NCI-H524 treated with DMSO at 0.1 percent for 48 hours (cell line): ENCODE measurements at regions not wholly inside any gene's neighbourhood (a gene's known extent, or its start where the extent isn't known, plus 50 kb on each side); places are given as distances from the start of the nearest gene placed in this dataset.
A peak's percentile ranks its signal among the peaks of the same experiment; 100 is the strongest.

Experiments
- DNase-seq: peaks from one replicate; lab custom pipeline; 2025; lab: John Stamatoyannopoulos, UW

DNA sequence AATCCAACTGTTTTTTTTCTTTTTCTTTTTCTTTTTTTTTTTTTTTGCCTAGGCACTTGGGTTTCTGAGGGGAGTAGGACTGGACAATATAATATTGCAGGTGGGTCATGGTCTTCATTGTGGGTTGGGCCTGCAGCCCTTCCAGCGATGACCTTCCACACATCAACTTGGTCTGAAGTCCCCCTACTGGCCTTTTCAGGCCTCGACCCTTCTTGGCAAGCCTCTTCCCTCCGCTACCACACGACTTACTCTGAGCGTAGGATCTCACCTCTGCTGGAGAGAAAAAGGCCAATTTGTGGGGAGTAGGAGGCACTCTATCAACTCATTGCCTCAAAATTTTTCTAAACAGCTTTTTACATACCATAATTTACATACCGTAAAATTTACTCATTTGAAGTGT is 51.1 kb upstream of the GRIK3 start:
- DNase-seq: no peak

DNA sequence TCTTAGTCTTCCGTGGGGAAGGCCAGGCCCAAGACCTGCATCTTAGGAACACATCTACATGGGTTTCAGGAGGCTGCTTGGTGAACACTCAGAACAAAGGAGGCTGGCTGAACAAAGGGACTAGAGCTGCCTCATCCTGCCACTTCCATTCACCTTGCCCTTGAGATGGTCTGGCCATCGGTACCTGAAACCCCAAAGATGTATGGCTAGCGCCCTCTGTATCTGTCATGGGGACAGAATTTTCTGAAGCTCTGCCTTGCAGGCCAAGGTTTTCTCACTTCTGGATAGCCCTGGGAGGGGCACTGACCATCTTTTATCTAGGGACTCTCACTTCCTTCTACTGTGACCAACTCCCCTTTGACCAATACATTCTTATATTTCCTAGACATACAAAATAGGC is 55.4 kb upstream of the GRIK3 start:
- DNase-seq: no peak

DNA sequence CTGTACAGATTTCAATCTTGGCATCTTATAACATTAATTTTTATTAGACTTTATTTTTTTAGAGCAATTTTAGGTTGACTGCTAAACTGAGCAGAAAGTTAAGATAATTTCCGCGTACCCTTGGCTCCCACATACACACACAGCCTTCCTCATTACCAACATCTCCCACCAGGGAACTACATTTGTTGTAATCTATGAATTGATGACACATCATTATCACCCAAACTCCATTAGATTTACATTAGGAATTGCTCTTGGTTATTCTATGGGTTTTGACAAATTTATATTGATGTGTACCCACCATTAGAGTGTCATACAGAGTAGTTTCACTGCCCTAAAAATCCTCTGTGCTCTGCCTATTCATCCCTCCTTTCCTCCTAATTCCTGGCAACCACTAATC is 56.4 kb upstream of the GRIK3 start:
- DNase-seq: no peak

DNA sequence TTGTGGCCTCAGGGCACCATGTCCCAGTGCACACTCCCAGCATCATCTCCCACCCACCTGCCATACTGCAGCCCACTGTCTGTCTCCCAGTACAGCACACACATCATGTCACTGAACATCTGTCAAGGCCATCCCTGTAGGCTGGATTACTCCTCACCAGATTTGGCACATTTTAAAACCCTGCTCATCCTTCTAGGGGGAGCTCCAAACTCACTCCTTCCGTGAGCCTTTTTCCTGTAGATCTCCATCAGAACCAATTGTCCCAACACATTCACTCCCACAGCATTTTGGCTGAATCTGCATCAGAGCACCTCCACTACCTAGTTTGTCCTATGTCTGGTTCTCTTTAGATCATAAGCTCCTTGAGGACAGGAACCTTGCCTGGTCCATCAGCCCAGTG is 58.6 kb upstream of the GRIK3 start:
- peak; percentile 72 for DNase-seq

DNA sequence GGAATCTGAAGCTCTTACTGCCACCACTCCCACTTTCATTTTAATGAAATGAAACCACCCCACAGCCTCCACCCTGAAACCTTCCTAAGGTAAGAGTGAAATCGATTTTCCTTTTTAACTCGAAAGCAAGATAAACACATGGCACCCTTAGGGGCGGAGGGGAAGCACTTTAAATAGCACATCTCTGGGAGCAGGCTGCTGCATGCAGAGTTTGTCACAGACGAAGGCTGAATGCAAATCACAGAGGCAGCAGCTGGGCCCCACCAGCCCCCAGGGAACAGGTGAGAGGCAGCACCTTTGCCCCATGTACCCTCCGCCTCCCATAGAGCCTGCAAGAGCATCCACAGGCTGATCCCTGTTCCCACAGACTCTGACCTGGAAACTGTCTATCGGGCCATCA is 60.0 kb upstream of the GRIK3 start:
- DNase-seq: no peak

DNA sequence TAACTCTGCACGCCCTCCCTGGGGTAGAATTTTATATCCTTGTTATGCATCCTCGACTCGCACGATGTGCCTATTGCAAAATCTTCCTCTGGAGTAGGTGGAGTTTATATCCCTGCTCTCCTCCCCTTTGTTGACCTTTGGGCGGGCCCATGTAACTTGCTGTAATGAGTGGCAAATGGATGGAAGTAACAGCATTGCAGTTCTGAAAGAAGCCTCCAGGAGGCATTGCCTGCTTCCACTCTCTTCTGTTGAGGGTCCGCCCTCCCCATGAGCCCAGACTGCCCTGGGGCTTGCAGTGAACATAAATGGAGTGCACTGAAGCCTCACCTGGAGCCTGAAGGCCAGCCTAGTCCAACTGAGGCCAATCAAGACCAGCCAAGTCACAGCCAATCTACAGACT is 62.2 kb upstream of the GRIK3 start:
- DNase-seq: no peak

DNA sequence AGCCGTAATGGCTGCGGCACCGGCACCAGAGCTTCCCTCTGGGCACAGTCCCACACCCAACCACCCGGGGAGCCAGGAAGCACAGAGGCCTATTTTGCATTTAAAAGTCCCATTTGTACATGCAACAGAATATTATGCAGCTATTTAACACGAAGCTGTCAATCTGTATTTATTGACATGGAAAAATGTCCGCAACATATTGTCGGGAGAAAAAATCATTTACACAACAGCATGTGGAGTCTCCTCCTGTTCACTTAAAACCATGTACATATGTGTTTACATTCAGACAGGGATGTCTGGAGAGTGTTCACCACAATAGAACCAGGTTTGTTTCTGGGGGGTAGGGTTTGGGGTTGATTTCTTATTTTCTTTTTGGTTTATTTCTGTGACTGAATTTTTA is 63.4 kb upstream of the GRIK3 start:
- no peak for DNase-seq

DNA sequence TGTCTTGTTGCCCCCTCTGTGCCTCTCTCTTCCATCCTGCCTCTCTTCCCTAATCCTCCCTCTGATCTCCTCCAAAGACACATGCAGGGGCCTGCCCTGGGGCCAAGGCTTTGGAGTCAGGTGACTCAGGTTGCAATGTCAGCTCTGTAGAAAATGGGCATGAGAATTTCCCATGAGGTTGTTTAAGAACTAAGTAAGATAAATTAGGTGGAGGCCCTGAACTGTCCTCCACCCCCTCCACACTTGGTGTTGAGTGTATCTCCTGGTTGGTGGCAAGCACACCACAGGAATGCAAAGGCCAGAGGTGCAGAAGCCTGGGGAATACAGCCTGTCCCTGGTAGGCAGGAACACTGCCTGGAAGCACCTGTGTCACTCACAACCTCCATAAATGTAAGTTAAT is 63.9 kb upstream of the GRIK3 start:
- no peak for DNase-seq

DNA sequence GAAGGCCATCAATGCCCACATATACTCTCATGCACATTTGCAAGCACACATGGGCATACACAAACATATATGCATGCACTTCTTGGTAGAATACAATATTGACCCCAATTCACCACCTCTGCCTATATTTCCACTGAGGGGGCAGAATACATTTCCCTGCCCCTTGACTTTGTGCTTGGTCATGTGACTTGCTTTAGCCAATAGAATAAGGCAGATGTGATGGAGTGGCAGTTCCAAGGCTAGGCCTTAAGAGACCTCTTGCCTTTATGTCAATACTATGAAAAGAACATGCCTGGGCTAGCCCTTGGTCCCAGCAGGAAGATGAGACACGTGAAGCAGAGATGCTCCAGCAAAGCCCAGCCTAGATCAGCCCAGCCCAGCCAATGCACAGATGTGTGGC is 66.0 kb upstream of the GRIK3 start:
- no peak for DNase-seq

DNA sequence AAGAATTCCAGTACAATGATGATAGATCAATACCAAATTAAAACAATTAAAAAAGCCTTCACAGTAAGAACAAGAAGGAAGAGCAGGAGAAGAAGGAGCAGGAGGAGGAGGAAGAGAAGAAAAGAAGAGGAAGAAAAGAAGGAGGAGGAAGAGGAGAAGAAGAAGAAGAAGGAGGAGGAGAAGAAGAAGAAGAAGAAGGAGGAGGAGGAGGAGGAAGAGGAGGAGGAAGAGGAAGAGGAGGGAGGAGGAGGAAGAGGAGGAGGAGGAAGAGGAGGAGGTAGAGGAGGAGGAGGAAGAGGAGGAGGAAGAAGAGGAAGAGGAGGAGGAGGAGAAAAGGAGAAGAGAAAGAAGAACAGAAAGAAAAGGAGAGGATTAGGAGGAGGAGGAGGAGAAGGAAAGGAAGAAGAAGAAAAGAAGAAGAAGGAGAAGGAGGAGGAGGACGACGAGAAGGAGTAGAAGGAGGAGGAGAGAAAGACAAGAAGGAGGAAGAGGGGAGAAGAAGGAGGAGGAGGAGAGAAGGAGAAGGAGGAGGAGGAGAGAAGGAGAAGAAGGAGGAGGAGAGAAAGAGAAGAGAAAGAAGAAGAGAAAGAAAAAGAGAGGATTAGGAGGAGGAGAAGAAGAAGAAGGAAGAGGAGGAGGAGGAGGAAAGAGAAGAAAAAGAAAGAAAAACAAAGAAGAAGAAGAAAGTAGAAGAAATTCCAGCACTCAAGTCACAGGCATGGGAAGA is 68.5 kb upstream of the GRIK3 start:
- no peak for DNase-seq

DNA sequence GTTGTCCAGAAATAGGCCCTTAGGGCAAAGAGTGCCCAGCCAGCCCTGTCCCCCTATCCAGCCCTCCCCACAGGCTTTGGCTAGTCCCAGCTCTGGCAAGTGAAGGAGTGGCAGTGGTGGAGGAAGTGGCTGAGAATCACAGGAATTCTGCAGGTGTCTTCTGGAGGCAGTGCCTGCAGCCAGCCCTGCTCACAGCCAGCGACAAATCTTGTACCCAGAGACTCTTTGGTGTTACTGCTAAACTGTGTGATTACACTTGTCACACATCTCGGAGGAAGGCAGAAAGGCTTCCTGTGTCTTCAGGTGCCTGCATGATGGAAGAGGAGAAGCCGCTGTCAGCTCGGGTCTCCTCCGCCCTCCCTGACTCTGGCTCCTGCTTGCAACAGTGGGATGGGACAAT is 71.6 kb upstream of the GRIK3 start:
- no peak for DNase-seq

DNA sequence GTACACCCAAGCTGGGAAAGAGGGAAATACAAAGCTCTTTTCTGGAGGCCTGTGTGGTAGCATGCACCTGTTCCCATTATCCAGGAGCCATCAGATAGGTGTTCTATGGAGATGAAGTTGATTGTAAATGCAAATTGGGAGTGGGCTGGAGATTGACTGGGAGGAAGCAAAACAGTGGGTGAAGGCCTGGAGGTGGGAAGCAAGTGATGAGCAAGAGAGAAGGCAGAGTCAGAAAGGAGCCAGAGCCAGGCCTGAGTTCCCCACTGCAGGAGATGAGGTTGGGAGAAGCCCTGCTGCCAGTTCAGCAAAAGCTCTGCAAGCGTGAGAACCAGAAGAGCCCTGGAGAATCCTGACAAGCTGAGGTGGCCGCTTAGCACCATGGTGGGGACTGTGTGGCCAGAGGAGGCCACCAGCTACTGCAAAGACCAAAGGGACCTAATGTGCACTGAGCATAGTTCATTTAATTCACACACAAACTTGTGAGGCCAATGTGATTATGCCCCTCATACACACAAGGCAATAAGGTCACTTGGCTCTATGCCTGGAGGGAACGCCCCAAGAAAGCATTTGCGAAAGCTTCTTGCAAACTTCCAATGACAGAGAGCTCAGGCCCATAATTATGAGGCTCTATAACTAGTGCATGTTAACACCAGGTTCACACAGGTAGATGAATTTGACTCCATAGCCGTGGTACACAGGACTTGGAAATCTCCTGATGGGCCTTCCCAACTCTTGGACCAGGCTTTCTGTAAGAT is 73.0 kb upstream of the GRIK3 start:
- DNase-seq: no peak

DNA sequence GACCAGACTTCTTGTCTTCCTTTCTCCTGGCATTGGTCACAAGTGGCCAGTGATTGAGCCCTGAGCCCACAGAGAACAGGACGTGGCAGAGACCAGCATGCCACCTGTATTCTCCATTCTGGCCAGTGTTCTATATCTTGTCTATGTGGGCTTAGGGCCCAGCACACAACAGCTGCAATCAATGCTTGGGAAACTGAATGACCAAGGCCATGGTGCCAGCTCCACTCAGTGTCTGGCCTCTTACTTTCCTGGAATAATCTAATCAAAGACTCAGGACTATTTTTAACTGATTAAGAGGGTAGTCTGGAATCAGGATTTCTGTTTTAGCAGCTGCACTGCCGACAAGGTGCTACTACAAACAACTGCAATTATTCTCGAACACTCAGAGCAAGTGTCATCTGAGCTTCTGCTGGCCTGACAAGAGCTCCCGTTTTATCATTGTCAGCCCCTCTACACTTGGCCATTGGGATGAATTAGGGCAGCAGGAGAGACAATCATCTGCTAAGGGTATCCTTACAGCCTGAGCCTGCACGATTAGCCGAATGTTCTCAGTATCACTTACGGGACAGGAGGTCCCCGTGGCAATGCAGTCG is 74.4 kb upstream of the GRIK3 start:
- DNase-seq: no peak

DNA sequence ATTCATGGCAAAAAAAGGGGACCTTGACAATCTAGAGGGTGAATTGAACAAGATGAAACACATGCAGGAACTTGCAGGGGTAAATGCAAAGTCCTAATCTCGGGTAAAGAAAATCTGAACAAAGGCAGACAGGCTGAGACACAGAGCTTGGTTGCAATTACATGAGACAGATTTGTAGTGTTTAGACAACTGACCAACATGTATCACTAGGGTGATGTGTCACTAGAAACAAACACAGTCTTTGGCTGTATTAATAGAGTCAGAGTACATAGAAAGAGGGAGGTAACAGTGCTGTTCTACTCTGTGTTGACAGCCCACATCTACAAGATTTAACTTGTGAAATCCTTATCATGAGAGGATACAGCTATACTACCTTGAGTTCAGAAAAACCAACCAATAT is 78.1 kb upstream of the GRIK3 start:
- DNase-seq: no peak

DNA sequence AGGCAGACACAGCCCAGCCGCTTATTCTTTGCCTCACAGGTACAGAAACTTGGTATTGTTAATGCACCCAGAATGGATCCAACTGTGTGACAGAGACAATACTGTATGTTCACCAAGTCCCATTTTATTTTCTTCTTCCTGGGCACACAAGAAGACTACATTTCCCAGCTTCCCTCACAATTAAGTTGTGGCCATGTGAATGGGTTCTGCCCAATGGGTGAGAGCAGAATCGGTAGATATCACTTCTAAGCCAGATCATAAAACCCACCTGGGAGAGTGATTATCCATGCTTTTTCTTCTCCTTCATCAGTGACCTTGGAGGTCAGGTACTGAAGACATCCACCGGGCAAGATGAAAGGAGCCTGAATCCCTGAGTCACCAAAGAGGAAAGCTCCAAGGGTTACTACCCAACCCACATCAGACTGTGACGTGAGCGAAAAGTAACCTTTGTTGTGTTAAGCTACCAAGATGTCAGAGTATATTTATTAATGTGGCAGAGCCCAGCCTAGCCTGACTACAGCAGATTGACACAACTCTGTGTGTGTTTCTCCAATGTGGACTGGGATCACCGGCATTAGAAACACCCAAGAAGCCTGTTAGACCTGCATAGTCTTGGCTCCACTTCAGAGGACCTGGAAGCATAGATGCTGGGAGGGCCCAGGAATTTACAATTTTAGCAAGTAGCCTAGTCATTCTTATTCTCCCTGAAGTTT is 79.1 kb upstream of the GRIK3 start:
- DNase-seq: no peak

DNA sequence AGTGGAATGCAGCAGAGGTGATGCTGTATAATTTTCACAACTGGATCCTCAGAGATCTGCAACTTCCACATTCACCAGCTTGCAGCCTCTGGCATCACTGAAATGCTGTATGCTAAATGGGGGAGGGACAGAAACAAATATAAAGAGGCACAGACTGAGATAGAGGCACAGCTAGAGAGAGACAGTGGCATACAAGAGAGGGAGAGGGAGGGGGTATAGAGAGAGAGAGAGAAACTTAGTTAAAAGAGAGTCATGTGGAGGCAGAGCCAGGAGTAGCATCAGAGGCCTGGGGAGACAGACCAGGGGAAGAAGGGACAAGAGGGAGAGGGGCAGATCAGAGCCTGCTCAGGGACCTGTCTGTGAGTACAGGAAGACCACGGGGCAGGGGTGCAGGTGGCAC is 84.5 kb upstream of the GRIK3 start:
- DNase-seq: no peak

DNA sequence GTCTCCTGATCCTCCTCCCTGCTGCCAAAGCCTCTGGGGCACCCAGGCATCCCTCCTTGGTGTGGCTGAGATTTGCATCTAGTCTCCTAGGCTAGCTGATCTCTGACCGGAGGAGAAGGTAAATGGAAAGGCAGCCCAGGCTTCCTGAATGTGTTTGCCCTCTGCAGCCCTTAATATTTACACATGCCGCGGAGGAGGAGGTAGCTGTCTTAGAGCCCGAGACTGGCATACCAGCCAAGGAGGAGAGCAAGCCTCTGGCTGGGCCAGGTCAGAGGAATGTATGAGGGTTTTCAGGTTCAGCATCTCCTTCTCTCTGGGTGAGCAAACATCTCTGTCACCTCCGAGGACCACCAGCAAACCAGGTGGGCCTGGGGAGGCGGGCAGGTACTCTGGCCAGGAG is 86.0 kb upstream of the GRIK3 start:
- DNase-seq: no peak

DNA sequence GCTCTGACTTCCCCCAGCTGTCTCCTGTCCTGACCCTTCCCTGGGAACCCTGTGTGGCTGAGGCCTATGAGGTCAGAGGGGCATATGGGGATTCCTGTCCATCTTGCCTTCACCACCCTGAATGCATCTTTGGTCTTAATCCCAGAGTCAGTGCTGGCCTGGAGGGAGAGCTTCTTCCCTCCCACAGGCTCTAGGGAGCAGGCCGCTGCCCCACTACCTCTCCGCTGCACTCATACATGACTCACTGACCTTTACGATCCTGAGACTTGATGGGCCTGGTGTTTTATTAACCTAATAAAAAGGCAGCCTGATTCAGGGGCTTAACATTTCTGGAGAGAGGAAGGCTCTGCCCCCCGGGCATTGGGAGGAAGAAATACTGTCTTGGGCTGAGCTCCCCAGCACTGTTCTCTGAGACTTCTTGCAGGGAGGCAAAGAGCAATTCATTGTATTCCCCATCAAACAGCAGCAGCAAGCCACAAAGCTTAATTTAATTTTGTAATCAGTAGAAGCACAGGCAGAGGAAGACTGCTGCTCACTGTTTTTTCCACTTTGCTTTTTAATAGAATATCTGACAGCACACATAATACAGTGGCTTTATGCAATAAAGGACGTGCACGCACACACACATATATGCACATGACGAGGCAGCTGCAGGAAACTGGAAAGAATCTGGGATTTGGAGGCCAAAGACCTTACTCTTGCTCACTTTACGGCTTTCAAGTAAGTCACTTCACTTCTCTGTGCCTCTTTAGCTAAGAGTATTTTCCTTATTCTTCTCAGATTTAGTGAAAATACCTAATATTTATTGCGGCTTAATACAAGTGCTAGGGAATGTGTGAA is 89.2 kb upstream of the GRIK3 start:
- DNase-seq: no peak

DNA sequence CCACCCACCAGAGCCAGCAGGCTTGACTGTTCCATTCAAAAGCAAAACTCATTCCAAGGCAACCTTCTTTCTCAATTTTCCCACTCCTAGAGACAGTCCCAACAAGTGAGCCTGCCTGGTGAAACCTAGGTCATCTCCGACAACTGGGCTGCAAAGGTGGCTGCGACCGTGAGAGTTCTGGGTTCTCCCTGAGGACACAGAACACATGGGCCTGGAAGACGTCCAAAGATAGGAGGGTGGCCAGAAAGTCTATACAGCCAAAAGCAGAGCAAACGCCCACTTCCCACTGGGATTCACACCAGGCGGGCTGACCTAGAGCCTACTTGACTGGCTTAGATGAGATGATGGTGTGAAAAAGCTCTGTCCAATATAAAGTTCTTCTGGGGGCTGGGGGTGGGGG is 90.2 kb upstream of the GRIK3 start:
- no peak for DNase-seq

DNA sequence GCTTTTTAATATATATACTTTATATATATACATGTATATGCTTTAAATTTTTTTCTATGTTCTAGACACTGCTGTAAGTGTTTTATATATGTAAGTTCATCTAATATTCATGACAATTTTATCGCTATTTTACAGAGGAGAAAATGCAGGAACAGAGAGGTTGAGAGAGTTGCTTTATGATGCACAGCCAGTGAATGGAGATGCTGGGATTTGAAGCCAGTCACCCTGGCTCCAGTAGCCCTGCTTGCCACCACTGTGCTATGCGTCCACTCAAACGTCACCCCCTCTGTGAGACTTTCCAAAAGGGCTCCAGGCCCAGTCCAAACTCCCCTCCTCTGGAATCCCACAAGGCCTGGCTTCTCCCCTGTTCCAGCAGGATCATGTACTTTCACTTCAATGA is 91.0 kb upstream of the GRIK3 start:
- DNase-seq: no peak

DNA sequence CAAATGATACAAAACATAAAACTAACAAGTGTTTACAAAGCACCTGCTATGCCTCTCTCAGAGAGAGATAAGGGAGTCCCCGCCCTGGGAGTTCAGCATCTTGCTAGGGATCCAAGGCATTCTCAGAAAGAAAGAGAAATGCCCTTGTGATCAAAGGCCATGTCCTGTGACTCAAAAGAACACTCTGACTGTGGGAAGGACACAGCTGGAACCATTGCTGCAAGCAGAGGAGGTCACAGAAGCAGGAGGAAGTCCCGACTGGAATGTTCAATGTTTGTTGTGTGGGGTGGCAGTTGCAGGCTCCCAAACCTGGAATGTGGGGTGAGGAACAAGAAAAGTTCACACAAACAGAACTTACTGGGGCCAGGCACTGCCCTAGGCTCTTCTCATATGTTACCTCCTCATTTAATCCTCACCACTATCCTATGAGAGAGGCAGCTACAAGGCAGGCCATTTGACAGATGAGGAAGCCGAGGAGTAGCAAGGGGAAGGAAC is 93.0 kb upstream of the GRIK3 start:
- no peak for DNase-seq

DNA sequence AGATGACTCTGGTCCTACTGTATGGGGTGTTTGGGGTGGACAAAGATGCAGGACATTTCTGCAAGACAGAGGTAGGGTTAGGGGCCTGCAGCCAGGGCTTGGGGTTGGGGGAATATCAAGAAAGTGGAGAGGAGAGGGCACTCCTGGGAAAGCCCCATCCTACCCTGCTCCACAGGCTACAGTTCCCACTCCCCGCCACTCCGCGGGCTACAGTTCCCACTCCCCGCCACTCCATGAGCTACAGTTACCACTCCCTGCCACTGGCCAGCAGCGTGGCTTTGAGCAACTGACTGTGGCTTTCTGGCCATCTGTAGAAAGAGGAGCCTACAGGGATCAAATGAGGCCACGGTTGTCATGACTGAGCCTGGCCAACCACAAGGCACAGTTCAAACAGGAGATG is 93.8 kb upstream of the GRIK3 start:
- DNase-seq: no peak
